ENCODE measurements at regions not wholly inside any gene's neighbourhood (a gene's known extent, or its start where the extent isn't known, plus 50 kb on each side); places are given as distances from the start of the nearest gene placed in this dataset.
"Not testable (repeated sequence)": the region's sequence is repeated elsewhere in the genome, so short reads cannot be mapped to it uniquely, and the experiment has no call there.

DNA sequence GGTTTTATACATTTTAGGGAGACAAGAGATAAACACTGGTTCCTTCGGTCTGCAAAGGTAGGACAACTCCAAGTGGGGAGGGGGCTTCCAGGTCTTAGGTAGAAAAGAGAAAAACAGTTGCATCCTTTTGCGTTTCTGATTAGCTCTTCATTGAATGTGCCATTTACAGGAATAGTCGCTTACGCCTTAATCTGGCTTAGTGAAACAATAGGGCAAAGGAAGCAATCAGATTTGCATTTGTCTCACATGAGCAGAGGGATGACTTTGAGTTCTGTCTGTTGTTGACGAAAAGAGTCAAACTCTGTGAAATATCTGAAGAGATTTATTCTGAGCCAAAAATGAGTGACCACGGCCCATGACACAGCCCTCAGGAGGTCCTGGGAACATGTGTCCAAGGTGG lies 166.0 kb upstream of the ATP10A start:
- Mint-ChIP-seq H3K27ac (ENCODE audit: unreplicated experiment) (no peak overlapping the region), H3K4me3 (ENCODE audit: low read depth, unreplicated experiment) (no peak overlapping the region), H3K36me3 (ENCODE audit: insufficient read depth, unreplicated experiment) (no peaks in the 10 kb centered on the region), H3K4me1 (ENCODE audit: low read depth, unreplicated experiment) (no peaks in the 10 kb centered on the region), H3K9me3 (ENCODE audit: low read depth, unreplicated experiment) (no peaks in the 10 kb centered on the region), H3K27me3 (ENCODE audit: unreplicated experiment) (no peaks in the 10 kb centered on the region)
- CTCF ChIA-PET: no interaction called here
- BruUV-seq (replicated peaks): no TSS peak
- DNase-seq: no peak
- TF ChIP-seq, protein P1, sequence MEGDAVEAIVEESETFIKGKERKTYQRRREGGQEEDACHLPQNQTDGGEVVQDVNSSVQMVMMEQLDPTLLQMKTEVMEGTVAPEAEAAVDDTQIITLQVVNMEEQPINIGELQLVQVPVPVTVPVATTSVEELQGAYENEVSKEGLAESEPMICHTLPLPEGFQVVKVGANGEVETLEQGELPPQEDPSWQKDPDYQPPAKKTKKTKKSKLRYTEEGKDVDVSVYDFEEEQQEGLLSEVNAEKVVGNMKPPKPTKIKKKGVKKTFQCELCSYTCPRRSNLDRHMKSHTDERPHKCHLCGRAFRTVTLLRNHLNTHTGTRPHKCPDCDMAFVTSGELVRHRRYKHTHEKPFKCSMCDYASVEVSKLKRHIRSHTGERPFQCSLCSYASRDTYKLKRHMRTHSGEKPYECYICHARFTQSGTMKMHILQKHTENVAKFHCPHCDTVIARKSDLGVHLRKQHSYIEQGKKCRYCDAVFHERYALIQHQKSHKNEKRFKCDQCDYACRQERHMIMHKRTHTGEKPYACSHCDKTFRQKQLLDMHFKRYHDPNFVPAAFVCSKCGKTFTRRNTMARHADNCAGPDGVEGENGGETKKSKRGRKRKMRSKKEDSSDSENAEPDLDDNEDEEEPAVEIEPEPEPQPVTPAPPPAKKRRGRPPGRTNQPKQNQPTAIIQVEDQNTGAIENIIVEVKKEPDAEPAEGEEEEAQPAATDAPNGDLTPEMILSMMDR (IDR thresholded peaks at IDR 0.05; ENCODE audit: unreplicated experiment): no peak
- intact Hi-C loops (cut with micrococcal nuclease; ENCODE audit: unreplicated experiment): no loop called here

DNA sequence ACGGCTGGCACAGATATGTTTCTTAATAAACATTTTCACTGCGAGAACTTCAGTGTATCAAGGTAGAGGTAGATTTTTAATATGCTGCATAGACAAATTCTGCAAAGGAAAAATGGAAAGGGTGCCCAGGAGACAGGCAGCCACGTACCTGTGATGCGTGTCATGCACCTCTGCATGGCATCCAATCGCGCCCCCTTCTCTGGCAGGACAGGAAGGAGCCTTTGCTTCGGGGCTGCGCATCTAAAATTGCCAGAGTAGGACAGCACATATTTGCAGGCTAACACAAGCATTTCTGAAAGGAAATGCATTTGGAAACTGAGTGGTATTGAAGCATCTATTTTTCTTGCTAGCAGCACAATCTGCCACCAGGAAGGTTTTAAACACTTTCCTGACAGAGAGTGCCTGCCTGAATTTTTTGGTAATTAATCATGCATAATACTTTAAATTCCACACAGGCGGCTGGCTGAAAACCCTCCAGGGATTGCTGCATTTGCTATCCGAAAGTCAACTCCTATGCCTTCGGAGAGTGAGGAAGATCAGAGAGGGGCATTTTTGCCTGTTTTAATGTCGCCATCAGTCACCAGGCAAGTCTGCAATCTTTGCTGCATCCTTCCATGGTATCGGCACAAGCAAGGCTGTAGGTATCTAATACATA lies 165.1 kb upstream of the ATP10A start:
- Mint-ChIP-seq H3K4me1 (ENCODE audit: low read depth, unreplicated experiment) (no peaks in the 10 kb centered on the region), H3K27ac (ENCODE audit: unreplicated experiment) (no peak overlapping the region), H3K36me3 (ENCODE audit: insufficient read depth, unreplicated experiment) (no peaks in the 10 kb centered on the region), H3K27me3 (ENCODE audit: unreplicated experiment) (no peaks in the 10 kb centered on the region), H3K9me3 (ENCODE audit: low read depth, unreplicated experiment) (no peaks in the 10 kb centered on the region), H3K4me3 (ENCODE audit: low read depth, unreplicated experiment) (no peak overlapping the region)
- TF ChIP-seq, protein P1 (IDR thresholded peaks at IDR 0.05; ENCODE audit: unreplicated experiment): no peak
- BruUV-seq (replicated peaks): no TSS peak
- DNase-seq: no peak
- CTCF ChIA-PET: no interaction called here
- intact Hi-C loops (cut with micrococcal nuclease; ENCODE audit: unreplicated experiment): no loop called here

DNA sequence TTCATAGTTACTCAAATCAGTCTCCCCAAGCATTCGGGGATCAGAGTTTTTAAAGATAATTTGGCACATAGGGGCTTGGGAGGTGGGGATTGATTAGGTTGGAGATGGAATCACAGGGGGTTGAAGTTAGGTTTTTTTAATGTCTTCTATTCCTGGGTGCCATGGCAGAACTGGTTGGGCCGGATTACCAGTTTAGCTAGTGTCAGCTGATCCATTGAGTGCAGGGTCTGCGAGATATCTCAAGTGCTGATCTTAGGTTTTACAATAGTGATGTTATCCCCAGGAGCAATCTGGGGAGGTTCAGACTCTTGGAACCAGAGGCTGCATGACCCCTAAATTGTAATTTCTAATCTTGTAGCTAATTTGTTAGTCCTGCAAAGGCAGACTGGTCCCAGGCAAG lies 163.5 kb upstream of the ATP10A start:
- peak; percentile 1 for DNase-seq
- BruUV-seq (replicated peaks); H3K27ac Mint-ChIP-seq (ENCODE audit: unreplicated experiment); H3K27me3 Mint-ChIP-seq (ENCODE audit: unreplicated experiment); H3K9me3 Mint-ChIP-seq (ENCODE audit: low read depth, unreplicated experiment); H3K36me3 Mint-ChIP-seq (ENCODE audit: insufficient read depth, unreplicated experiment); H3K4me3 Mint-ChIP-seq (ENCODE audit: low read depth, unreplicated experiment); intact Hi-C loops (cut with micrococcal nuclease; ENCODE audit: unreplicated experiment); CTCF ChIA-PET; H3K4me1 Mint-ChIP-seq (ENCODE audit: low read depth, unreplicated experiment): not testable (repeated sequence)

DNA sequence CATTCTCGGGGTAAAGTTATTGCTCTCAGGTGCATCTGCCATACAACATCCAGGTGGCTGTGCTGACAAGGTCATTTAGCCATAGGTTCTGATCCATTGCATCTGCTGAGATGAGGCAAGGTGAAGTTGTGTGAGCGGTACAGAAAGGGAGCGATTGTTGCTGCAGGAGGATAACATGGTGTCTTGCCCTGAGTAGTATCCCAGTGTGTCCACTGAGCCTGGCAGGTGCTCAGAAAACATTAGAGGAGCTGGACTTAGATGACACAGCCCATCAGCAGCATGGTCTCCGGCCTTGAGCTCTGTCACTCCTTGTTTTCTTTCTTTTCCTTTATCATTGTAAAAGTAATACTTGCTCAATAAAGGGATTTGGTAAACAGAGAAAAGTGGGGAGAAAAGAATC lies 161.1 kb upstream of the ATP10A start:
- TF ChIP-seq, protein P1 (IDR thresholded peaks at IDR 0.05; ENCODE audit: unreplicated experiment): no peak
- no peak for DNase-seq
- Mint-ChIP-seq H3K27me3 (ENCODE audit: unreplicated experiment) (no peaks in the 10 kb centered on the region), H3K36me3 (ENCODE audit: insufficient read depth, unreplicated experiment) (no peaks in the 10 kb centered on the region), H3K4me1 (ENCODE audit: low read depth, unreplicated experiment) (no peaks in the 10 kb centered on the region), H3K9me3 (ENCODE audit: low read depth, unreplicated experiment) (no peaks in the 10 kb centered on the region), H3K4me3 (ENCODE audit: low read depth, unreplicated experiment) (no peak overlapping the region), H3K27ac (ENCODE audit: unreplicated experiment) (no peak overlapping the region)
- CTCF ChIA-PET: no interaction called here
- intact Hi-C loops (cut with micrococcal nuclease; ENCODE audit: unreplicated experiment): no loop called here
- BruUV-seq (replicated peaks): no TSS peak

DNA sequence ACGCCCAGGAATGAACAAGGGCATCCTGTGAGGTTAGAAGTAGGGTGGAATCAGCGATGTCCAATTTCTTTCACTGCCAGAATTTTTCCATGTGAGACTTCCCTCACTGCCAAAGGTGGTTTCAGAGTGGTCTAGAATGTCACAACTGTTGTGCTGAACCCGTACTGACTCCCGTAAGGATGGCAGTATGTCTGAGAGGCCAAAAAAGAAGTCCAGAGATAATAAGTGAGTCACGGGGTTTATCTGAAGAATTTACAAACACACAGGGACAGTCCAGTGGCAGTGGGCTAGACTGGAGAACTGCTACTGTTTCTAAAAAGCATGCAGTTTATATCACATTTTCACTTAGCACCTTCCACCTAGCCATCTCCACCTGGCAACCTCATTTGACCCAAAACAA lies 160.6 kb upstream of the ATP10A start:
- Mint-ChIP-seq H3K4me3 (ENCODE audit: low read depth, unreplicated experiment) (no peak overlapping the region), H3K4me1 (ENCODE audit: low read depth, unreplicated experiment) (no peaks in the 10 kb centered on the region), H3K9me3 (ENCODE audit: low read depth, unreplicated experiment) (no peaks in the 10 kb centered on the region), H3K27me3 (ENCODE audit: unreplicated experiment) (no peaks in the 10 kb centered on the region), H3K27ac (ENCODE audit: unreplicated experiment) (no peak overlapping the region), H3K36me3 (ENCODE audit: insufficient read depth, unreplicated experiment) (no peaks in the 10 kb centered on the region)
- no peak for DNase-seq
- intact Hi-C loops (cut with micrococcal nuclease; ENCODE audit: unreplicated experiment): no loop called here
- CTCF ChIA-PET: no interaction called here
- no TSS peak for BruUV-seq (replicated peaks)
- TF ChIP-seq, protein P1 (IDR thresholded peaks at IDR 0.05; ENCODE audit: unreplicated experiment): no peak

Measured in Calu3 (cell line).